ENCODE measurements at regions not wholly inside any gene's neighbourhood (a gene's known extent, or its start where the extent isn't known, plus 50 kb on each side); places are given as distances from the start of the nearest gene placed in this dataset.

DNA sequence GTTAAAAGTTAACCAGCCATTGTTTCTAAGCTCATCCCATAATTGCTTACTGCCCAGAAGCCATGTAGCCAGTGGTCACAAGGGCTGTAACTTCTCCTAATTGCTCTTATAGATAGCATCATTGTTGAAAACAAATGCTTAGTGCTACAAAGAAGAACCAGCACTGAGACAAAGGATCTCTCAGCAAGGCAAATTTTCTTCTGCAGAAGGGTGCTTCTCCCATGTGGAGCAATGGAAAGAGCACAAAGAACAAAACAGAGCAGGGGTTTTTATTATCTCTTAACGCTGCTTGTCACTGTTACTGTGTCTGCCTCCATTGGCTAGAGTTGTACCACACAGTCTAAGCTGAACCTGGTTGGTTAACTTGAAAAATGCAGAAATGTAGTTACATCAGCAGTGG is 1036.8 kb downstream of the UQCRFS1 start:
- no peak for TF ChIP-seq YY1 (IDR thresholded peaks at IDR 0.05; ENCODE audit: insufficient read depth, insufficient read length)
- no peak for TF ChIP-seq ZNF274 (IDR thresholded peaks at IDR 0.05; ENCODE audit: low read depth, low read length)

Measured in NT2/D1 (cell line).